GM18508 (cell line): ENCODE measurements at regions not wholly inside any gene's neighbourhood (a gene's known extent, or its start where the extent isn't known, plus 50 kb on each side); places are given as distances from the start of the nearest gene placed in this dataset.
"Not testable (repeated sequence)": the region's sequence is repeated elsewhere in the genome, so short reads cannot be mapped to it uniquely, and the experiment has no call there.

Experiments used
- ATAC-seq: cut with Tn5 transposase; IDR thresholded peaks from one replicate; pipeline ENCODE4 v1.9.1; 2021; ENCODE audit warnings: moderate number of reproducible peaks; ENCODE audit not compliant: insufficient read depth, unreplicated experiment

DNA sequence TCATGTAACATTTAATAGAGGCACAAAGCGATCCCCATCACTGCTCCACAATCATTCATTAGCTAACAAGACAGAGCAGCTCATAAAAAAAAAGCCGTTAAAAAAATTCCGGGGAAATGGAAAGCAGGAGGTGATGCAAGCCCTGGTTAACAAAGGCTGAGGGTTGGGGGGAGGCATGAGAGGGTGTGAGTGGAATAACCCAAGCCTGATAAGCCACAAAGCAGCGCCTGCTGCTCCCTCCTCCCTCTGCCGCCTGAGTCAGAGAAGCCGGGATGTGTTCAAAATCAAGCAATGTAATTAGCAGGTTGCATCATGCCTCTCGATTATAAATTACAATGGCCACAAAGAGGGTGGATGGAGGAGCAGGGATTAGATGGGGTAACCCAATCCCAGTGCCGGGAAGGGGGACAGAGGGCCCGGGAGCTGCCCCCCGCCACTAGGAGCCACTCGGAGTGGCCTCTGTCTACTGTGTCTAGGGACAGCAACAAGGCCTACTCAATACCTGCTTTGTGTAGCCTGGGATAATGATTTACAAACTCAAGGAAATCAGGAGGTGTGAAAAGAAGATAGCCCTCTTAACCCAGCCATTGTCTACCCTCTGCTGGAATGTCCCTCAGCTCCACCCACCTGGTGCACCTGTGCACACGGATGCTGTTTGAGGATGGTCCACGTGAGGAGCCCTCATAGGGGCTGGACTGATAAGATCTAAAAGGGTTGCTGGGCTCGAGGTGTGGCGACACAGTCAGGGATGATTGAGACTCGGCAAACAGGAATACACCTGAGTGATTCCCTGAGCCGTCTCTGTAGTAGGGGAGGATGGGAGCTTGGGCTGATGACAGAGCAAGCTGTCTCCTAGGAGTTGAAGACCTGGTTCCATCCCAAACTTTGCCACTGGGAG, 156.9 kb downstream of the VEGFA start:
- ATAC-seq, result no peak

DNA sequence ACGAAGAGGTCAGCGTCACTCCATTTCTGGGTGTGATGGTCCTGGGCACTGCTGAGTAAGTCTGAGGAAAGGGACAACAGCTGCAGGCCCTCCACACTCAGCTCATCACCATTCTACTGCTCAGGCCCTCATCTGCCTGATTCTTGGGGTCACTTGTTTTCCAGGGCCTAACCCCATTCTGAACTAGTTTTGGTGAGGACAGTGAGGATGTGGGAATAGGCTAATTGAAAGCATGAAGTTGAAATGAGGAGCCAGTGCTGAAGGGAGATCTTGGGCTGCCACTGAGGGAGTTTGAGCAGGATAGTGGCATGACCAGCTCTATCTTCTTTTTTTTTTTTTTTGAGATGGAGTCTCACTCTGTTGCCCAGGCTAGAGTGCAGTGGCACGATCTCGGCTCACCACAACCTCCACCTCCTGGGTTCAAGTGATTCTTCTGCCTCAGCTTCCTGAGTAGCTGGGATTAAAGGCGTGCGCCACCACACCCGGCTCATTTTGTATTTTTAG, 155.7 kb downstream of the VEGFA start:
- ATAC-seq, result not testable (repeated sequence)

DNA sequence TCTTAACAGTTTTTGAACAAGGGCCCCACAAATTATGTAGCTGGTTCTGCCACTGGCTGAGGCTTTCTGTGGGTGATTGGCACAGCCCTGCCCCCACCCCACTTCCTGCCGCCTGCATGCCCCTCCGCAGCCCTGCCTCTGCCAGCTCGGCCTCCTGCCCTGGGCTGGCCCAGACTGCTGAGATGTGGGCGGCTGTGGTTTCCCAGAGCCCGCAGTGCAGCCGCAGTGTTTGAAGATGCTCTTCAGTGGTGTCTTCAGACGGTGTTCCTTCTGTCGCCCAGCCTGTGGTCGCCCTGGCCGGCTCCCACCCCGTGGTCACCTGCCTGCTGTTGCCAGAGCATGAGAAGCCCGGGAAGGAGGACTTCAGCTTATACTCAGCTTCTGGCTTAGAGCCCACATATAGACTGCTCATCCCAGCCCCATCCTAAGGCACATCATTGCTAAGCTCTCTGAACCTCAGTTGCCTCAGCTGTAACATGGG, 154.3 kb downstream of the VEGFA start:
- peak; percentile 61 for ATAC-seq

DNA sequence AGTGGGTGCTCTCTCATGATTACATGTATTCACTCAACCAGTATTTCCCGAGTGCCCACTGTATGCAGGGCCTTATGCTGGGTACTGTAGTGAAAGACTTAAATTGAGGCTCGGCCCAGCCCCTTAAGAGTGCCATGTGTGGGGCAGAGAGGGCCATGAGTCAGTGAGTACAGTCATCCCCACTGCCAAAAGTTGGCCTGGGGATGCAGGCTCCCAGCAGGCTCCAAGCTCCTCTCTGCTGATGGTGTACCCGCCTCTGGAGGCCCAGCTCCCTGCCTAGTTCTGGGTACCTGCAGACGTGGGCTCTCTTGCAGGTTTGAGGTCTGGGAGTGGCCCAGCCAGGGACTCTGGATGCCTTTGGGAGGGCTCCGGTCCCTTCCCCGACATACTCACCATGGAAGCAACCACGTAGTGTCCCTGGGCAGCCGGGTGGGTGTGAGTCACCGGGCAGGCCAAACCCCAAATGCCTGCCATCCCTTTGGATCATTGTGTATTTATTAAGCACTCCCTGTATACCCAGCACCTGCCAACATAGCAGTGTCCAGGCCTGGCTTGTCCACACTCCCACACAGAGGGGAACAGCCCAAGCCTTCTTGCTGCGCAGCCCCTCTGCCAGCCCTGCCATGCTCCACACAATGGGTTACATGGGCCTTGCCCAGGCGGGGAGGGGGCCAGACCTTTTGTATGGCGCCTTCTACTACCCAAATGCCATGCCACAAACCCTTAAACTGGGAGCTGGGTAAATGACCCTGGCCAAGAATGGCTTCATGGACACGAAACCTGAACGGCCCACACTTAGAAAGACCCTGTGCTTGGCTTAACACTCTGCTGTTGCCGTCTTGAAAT, 153.6 kb downstream of the VEGFA start:
- ATAC-seq, result no peak

DNA sequence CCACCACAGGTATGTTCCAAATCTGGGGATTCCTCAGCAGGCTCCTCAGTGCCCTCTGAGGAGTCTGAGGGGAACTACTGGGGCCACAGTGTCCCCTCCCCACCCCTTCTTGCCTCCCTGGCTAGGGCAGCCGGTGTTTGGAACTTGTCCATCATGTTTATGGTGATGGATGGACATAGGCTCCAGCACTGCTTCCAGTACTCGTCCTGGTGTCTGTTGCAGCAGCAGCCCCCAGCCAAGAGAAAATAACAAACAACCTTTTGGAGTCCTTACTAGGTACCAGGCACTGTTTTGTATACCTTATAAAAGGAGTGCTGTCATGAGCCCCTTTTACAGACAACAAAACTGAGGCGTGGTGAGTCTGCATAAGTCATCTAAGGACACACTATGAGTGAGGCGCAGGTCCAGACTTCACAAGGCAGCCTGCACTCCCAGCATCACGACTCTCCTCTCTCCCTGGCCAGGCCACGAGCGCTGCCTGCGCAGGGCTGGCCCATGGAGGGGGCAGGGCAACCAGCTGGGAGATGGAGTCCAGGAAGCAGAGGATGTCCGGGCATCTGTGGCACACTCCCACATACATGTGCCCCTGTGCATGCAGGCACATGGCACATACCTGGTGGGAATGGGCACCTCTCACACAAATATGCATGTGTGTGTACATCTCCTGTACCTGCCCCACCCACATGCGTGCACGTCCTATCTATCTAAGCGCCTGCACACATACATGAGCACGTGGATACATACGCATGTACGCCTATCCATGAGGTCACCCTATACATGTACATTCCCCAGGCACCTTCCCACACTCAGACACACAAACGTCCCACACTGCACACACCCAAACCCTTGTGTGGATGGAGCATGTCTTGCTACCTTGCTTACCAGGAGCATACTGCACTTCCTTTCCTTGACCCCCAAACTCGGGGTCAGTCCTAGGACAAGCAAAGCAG, 152.7 kb downstream of the VEGFA start:
- ATAC-seq, result no peak

DNA sequence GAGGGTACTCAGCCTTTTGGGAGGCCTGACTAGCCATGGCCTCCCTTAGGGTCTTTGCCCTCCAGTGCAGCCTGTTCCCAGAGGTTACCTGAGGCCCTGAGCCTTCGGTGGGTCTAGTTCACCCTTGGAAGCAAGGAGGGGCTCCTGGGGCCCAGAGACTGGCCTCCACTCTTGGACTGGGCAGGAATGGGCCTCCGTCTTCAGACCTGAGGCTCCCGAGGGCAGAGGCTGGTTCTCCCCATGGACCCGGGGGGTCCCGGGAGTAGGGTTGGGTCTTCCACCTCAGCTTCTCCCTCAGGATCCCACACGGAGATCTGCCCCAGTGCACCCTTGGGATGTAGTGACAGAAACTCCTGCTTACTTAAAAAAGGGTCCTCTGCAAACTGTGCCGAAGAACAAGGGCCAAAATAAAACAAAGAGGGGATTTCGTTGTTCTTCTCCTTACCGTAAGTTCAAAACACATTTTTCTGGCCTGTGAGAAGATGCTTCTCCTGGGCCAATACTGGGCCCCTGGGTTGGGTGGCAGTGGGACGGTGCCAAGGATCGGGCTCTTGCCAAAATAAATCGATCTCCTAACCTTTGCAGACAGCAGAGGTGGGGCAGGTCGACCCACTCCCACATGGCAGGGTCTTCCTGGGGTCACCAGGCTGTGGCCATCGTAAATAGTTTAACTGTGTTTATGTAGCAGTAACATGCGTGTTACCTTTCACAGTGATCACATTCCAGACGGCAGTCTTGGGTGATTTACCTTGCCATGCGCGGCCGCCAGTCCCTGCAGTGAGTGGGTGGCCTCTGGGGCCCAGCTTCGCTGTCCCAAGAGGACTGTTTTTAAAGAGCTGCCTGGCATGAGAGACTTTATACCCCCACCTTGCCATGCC, 151.8 kb downstream of the VEGFA start:
- no peak for ATAC-seq

DNA sequence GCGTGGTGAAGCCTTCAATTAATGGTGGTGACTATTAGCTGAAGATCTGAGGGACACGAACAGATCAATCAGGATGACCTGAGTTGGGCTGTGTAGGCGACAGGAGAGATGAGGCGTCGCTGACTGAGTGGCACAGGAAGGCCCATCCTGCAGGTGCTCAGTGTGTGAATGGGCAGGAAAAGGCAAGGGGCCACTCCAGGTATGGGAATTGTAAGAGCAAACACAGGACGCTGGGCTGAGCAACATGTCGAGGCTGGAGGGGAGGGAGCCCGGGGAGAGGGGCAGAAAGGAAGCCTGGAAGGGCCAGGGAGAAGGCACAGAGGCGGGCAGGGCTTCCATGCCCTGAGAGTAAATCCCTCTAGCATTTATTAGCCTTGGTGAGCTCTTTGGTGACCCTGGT, 151.0 kb downstream of the VEGFA start:
- ATAC-seq, result no peak

DNA sequence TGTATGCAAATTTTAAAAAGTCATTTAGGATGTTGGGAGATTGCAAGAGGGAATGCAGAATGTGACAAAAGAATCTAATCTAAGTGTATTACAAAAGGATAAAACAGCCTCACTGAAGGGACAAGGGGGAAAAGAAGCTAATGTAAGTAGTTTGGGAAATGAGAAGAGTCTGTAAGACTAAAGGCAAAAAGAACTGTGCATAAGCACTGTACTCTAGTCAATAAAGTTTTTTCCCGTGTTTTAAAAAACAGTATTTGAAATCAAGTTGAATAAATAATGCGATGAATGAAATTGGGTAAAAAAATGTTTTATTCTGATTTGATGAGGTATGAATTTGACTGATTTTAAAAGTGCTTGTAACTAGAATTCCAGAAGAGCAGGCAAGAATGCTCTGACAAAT, 149.8 kb downstream of the VEGFA start:
- ATAC-seq, result no peak

DNA sequence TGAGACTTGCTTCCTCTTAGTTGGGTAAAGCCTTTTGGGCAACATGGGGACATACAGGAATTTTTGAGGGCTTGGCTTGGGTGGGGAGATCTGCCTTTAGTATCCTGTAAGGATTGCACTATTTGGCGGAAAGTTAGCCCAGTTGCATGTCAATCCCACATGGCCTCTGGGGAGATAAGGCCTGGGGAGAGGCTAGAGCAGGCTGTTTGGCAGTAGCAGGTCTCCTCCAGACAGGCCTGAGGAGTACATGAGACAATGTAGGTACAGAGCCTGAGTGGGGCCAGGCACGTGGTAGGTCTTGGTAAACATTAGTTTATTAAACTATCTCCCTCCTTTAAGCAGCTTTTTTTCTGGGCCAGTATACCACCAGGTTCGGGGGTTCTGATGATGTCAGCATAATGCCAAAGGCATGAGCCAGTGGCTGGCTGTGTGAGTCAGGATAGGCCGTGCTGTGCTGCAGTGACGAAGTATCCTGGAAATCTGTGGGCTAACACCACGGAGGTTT, 147.9 kb downstream of the VEGFA start:
- no peak for ATAC-seq

DNA sequence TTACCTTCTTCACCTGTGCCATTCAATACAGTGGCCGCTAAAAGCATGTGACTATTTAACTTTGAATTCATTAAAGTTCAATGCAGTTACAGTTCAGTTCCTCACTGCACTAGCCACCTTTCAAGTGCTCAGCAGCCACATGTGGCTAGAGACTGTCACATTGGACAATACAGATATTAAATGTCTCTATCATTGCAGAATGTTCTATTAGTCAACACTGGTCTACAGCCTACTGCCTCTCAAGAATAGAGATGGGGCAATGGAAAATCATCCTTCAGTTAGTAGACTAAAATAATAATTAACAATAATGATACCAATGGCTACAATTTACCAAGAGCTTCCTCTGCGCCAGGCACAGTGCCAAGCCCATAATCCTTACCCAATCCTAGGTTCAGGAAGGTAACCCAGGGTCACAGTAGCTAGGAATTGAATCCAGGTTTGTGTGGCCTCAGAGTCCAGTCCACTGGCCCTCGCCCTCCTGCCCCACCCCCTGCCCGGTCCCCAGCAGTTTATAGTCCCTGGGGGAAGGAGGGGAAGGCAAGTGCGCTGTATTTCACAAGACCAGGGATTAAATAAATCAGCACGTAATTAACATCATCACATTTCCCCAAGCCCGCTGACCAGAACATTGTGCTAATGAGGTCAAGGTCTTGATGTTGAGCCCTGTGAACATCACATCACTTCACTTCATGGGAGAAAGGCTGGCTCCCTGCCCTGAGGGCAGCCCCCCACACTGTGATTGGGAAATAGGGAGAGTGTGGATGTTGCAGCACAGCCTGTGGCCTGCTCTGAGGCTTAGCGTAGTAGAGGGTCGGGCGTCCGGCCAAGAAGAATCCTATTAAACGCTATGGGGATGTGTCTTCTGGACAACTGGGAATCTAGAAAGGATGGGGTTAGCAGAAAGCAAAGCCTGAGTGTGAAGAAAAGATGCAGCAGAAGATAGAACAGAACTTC, 147.2 kb downstream of the VEGFA start:
- no peak for ATAC-seq

DNA sequence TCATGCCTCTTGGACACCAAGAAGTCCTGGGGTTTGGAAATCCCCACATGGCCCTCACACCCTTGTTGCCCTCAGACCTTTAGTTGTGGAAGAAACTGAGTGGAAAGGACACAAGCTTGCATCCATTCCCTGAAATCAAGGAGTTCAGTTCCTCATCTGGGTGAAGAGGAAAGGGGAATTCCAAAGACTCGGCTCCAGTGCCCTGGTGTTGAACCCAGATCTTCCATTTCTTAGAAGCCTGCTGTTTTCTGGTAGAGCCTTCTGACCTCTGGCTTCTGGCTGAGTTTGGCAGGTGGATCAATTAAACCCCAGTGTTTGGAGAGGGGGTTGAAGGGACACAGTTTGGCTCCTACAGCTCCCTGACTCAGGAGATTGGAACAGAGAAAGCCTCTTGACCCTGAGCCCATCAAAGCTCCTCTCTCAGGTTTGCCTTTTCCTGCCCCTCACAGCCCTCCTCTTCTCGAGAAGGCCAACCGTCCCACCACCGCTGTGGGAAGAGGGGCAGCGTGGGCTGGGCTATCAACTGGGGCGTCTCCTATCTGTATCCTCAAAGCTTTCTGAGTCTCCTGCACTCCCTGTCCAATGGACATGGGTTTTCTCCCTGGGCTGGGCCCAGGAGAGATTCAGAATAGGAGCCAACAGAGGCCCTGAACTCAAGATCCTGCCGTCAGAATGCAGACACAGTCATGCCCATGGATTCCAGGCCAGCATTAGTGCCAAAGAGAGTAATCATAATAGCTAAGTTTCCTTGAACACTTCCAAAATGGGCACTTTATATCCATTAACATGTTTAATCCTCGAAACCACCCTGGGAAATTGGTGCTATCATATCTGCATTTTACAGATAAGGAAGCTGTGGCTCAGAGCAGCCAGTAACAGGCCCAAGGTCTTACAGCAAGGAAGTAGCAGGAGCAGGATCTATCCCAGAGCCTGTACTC, 146.2 kb downstream of the VEGFA start:
- no peak for ATAC-seq

DNA sequence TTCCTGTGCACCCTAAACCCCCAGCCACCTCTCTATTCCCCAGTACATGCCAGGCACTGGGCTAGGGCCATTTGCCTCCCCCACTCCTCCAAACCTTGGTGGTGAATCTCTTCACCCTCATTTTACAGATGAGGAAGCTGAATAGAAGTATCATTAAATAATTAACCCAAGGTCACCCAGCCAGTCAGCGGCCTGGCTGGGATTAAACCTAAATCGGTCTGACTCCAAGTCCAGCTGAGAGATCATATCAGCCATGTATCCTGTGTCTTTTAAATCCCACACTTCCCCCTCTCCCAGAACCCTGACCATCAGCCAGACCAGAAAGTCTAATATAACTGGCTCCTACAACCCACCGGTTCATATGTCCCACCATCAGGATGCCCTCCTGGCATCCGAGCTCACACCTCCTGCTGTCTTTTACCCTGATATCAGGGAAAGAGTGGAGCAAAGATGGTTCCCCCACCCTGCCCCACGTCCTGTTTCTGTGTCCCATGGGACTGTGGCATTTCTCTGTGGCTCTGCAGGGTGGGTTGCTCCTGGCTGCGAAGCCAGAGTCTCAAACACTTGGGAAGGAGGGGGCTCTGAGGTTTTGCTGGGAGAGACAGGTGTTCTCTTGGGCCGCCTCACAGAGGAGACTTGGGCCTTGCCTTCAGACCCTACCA, 145.3 kb downstream of the VEGFA start:
- no peak for ATAC-seq

DNA sequence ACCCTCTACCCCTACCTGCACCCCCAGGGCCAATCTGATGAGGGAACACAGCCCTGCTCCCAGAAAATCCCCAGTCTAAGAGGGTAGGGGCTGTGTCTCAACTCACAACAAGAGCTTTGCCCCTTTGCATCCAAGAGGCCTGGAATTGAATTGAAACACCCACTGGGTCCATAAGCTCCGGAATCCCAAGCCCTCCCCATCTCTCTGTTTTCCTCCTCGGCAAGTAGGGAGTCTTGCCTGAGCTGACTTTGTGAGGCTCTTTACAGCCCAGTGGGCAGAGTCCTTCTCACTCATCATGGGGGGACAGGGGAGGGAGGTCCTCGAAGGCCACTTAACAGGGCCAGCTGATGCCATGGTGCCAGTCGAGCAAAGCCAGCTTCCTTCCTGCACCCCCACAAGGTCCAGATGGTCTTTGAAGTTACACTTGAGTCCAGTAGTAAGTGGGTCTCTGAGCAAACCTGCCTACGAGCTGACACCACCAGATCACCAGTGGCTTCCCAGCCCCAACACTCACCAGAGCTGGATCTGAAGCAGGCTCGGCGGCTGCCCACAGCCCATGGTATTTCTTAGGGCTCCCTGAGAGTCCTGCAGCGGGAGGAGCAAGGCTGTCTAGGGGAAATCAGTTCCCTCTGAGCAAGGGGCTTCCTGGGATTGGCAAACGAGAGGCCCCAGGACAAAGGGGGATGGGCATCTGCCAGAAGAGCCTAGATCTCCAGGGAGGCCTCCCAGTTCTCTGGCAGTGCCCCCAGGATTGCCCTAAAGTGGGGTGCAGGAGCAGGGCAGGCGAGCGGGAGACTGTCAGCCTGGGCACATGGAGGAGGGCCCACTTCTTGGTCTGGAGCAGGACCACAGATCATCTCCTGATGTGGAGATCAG, 144.5 kb downstream of the VEGFA start:
- no peak for ATAC-seq

DNA sequence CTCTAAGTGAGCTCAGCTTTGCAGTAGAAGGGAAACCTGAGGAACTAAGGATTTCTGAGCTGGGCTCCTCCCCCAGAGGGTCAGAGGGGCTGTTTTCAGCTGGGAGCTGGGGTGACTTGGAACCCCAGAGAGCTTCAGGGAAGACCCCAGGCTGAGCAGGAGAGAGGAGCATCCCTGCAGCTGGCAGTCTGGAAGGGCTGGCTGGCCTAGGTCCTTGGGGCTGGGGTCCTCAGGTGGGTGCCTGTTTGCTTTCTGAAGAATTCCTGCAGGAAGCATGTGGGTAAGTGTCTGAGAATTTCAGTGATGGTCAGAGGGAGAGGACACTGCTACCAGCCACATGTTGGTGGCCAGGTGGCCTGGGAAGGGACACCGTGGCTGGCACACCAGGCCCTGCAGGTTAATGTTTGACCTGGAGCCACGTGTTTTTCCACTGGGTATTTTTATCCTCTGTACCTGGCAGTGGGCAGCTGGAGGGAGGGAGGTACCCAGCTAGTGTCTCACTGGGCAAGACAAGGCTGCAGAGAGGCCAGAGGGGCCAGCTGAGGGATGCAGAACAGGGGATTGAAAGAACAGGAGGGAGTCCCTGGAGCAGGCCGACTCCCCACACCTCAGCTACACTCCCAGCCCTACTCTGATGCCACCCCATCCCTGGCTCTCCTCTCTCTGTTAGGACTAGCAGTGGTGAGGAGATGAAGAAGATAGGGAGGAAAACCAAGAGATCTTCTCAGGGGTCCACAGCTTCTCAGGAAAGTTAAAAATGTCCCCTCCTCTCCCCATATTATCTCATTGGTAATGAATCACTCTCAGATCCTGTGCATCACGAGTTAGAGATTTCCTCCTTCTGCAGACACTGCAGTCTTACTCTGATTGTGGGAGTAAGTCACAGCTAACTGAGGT, 143.6 kb downstream of the VEGFA start:
- no peak for ATAC-seq
